PC-3 (cell line): ENCODE measurements at regions not wholly inside any gene's neighbourhood (a gene's known extent, or its start where the extent isn't known, plus 50 kb on each side); places are given as distances from the start of the nearest gene placed in this dataset.

Experiments
- ATAC-seq: fragments of 200-7000 bp; cut with Tn5 transposase; 2 replicates; pipeline ENCODE4 v1.9.1; 2020; ENCODE audit warnings: mild to moderate bottlenecking, moderate library complexity
- BruUV-seq: library from RNA; stranded (reverse); fragments of 400-500 nt; replicated peaks from 2 replicates; lab custom pipeline; 2021; lab: Mats Ljungman, UMichigan
- CTCF ChIA-PET: fragments of 300-600 bp; sonication (Branson Sonifier 250); formaldehyde crosslinking; loops from one replicate; lab custom pipeline; 2022; ENCODE audit warnings: antibody characterized with exemption; lab: Charles Lee
- POLR2A ChIA-PET: fragments of 300-600 bp; sonication (Branson Sonifier 250); formaldehyde crosslinking; loops from one replicate; lab custom pipeline; 2022; ENCODE audit warnings: antibody characterized with exemption; ENCODE audit not compliant: unreplicated experiment; lab: Charles Lee
- DNase-seq: peaks from one replicate; pipeline ENCODE4 v3.0.0-alpha.2; 2015
- H2AFZ ChIP-seq: fragments of 300-600 bp; sonication (generic); 2 replicates; pipeline ENCODE4 v1.6.0; 2016; ENCODE audit warnings: antibody characterized with exemption, low read length
- H3F3A ChIP-seq: fragments of 300-600 bp; sonication (generic); one replicate; pipeline ENCODE4 v1.6.0; 2017; ENCODE audit warnings: antibody characterized with exemption, low read length, control low read depth, mild to moderate bottlenecking; ENCODE audit not compliant: unreplicated experiment
- H3K27ac ChIP-seq: fragments of 300-600 bp; sonication (generic); 2 replicates; pipeline ENCODE4 v1.5.1; 2016; ENCODE audit warnings: mild to moderate bottlenecking, low read length
- H3K27me3 ChIP-seq: fragments of 300-600 bp; sonication (generic); 2 replicates; pipeline ENCODE4 v1.6.1; 2016; ENCODE audit warnings: low read length, mixed read lengths
- H3K36me3 ChIP-seq: fragments of 300-600 bp; sonication (generic); 2 replicates; pipeline ENCODE4 v1.6.1; 2016; ENCODE audit warnings: low read depth, mixed run types, low read length, mixed read lengths
- H3K4me1 ChIP-seq: fragments of 300-600 bp; sonication (generic); 2 replicates; pipeline ENCODE4 v1.5.1; 2016; ENCODE audit warnings: low read length; ENCODE audit not compliant: insufficient read depth
- H3K4me2 ChIP-seq: fragments of 300-600 bp; sonication (generic); 2 replicates; pipeline ENCODE4 v1.6.0; 2016; ENCODE audit warnings: low read length
- H3K4me3 ChIP-seq: fragments of 300-600 bp; sonication (generic); 2 replicates; pipeline ENCODE4 v1.5.1; 2016; ENCODE audit warnings: mild to moderate bottlenecking, low read length, mixed read lengths
- H3K79me2 ChIP-seq: fragments of 300-600 bp; sonication (generic); 2 replicates; pipeline ENCODE4 v1.6.1; 2017; ENCODE audit warnings: low read length, mixed read lengths
- H3K9ac ChIP-seq: fragments of 300-600 bp; sonication (generic); 2 replicates; pipeline ENCODE4 v1.6.0; 2016; ENCODE audit warnings: mild to moderate bottlenecking, low read length
- H3K9me2 ChIP-seq: fragments of 300-600 bp; sonication (generic); replicated peaks from 2 replicates; pipeline ENCODE4 v1.6.1; 2016; ENCODE audit warnings: mixed run types, low read length, mixed read lengths
- H3K9me3 ChIP-seq: fragments of 300-600 bp; sonication (generic); 2 replicates; pipeline ENCODE4 v1.6.1; 2016; ENCODE audit warnings: low read length, mixed read lengths
- H4K20me1 ChIP-seq: fragments of 300-600 bp; sonication (generic); 2 replicates; pipeline ENCODE4 v1.6.1; 2016; ENCODE audit warnings: low read length, mixed read lengths
- CTCF ChIP-seq: fragments of 300-600 bp; sonication (generic); conservative IDR thresholded peaks from 2 replicates; pipeline ENCODE4 v1.5.1; 2017; ENCODE audit warnings: antibody characterized with exemption, low read depth, mild to moderate bottlenecking, low read length
- EZH2 ChIP-seq: fragments of 300-600 bp; sonication (generic); IDR thresholded peaks from one replicate; pipeline ENCODE4 v1.6.1; 2017; ENCODE audit warnings: antibody characterized with exemption, mild to moderate bottlenecking, low read length; ENCODE audit not compliant: unreplicated experiment
- EZH2phosphoT487 ChIP-seq: fragments of 300-600 bp; sonication (generic); IDR thresholded peaks from 2 replicates; pipeline ENCODE4 v1.6.1; 2018; ENCODE audit warnings: mild to moderate bottlenecking, antibody characterized with exemption, low read length, borderline replicate concordance
- intact Hi-C: fragments of 100-400 bp; cut with micrococcal nuclease; formaldehyde crosslinking; loops from 2 replicates; pipeline ENCODE4 v1.9.0; 2023

DNA sequence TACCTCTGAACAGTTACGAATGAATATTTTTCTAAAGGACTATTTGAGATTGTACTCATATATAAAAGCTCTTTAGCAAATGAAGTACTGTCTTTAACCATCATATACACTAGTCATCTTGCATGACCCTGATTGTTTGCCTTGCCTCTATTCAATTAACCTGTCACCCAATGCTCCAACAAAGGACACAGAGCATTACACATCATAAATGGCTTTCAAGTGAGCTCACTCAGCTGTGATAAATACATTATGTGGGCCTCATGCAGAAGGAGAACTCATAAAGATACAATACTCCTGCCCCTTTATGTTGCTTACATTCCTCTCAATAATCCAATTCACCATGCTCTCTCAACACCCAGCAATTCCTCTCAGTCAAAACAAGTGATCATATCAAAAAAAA lies 993.0 kb upstream of the PRMT6 start:
- Histone ChIP-seq H3K4me2 (no peak overlapping the region), H3K9me2 (no peaks in the 10 kb centered on the region), H3K79me2 (no peaks in the 10 kb centered on the region), H3K4me3 (no peak overlapping the region), H3K9me3 (no peaks in the 10 kb centered on the region; the same call in 1 of the 2 replicates), H4K20me1 (no peaks in the 10 kb centered on the region), H2AFZ (no peak overlapping the region), H3F3A (no peaks in the 10 kb centered on the region), H3K27ac (no peak overlapping the region), H3K4me1 (no peaks in the 10 kb centered on the region), H3K9ac (no peak overlapping the region), H3K27me3 (no peaks in the 10 kb centered on the region), H3K36me3 (no peaks in the 10 kb centered on the region)
- ChIA-PET POLR2A (no interaction called here), CTCF (no interaction called here)
- DNase-seq, result peak; percentile 17
- ATAC-seq, result peak; percentile 50; the same call in 1 of the 2 replicates
- TF ChIP-seq EZH2phosphoT487 (no peak), CTCF (no peak), EZH2 (no peak)
- intact Hi-C loops, result no loop called here
- BruUV-seq, result no TSS peak

GRCh38 chr1:106072909-106073600 lies 983.4 kb upstream of the PRMT6 start:
- Histone ChIP-seq H3K27ac (no peak overlapping the region), H3K9me2 (no peaks in the 10 kb centered on the region), H3K9ac (no peak overlapping the region), H3K4me1 (no peaks in the 10 kb centered on the region), H3K36me3 (no peaks in the 10 kb centered on the region), H3K27me3 (no peaks in the 10 kb centered on the region), H4K20me1 (no peaks in the 10 kb centered on the region), H3F3A (no peaks in the 10 kb centered on the region), H3K79me2 (no peaks in the 10 kb centered on the region), H3K4me3 (no peak overlapping the region), H3K9me3 (no peaks in the 10 kb centered on the region), H3K4me2 (no peak overlapping the region), H2AFZ (no peak overlapping the region)
- BruUV-seq, result no TSS peak
- DNase-seq (no peak), ATAC-seq (no peak)
- no peak for TF ChIP-seq EZH2phosphoT487
- TF ChIP-seq CTCF, result no peak
- TF ChIP-seq EZH2, result no peak
- POLR2A ChIA-PET, result no interaction called here
- intact Hi-C loops, result no loop called here
- CTCF ChIA-PET, result no interaction called here

DNA sequence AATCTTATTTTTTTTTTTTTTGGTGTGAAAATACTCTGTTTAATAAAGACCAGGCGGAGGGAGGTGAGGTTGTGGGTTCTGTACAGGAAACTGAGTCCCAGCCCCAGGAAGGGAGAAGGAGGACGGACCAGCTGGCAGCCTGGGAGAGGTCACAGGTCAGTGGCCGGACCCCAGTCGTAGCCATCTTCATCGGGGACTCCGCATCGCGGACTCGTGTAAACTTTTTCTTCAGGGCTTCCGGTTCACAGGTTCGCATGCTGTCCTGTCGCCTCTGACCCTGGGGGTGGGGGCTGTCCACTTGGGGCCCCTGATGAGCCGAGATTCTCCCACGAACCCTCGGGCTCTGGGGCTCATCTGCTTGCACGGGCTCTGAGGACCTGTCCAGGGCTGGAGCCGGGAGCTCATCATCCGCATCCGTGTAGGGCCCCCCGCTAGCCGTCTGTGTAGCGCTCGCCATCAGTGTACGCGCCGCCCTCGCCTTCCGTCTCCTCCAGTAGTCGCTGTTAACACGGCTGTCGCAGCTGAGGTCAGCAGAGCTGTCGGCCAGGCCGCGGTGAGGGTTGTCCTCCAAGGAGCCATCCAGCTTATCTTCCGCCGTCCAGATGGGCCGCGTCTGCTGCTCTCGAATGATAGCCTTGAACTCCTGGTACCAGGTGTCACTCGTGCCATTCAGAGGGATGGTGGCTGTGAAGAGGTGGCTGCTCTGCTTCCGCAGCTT lies 975.7 kb upstream of the PRMT6 start:
- Histone ChIP-seq H4K20me1 (no peaks in the 10 kb centered on the region), H3K9me2 (no peaks in the 10 kb centered on the region), H3K9me3 (no peaks in the 10 kb centered on the region), H3K27me3 (peaks cover 10% of the 10 kb centered on the region; the same call in 1 of the 2 replicates), H3K4me2 (no peak overlapping the region), H3K36me3 (no peaks in the 10 kb centered on the region), H2AFZ (no peak overlapping the region), H3K27ac (no peak overlapping the region), H3K4me1 (no peaks in the 10 kb centered on the region), H3K4me3 (no peak overlapping the region), H3K9ac (no peak overlapping the region), H3F3A (no peaks in the 10 kb centered on the region), H3K79me2 (no peaks in the 10 kb centered on the region)
- BruUV-seq, result no TSS peak
- TF ChIP-seq EZH2phosphoT487, result no peak
- no peak for TF ChIP-seq EZH2
- no peak for TF ChIP-seq CTCF
- intact Hi-C loops, result no loop called here
- ChIA-PET POLR2A (no interaction called here), CTCF (no interaction called here)
- DNase-seq (no peak), ATAC-seq (no peak)
